GM23338 (cell line): ENCODE measurements at regions not wholly inside any gene's neighbourhood (a gene's known extent, or its start where the extent isn't known, plus 50 kb on each side); places are given as distances from the start of the nearest gene placed in this dataset.

Experiments
- ATAC-seq: fragments of 200-7000 bp; cut with Tn5 transposase; 3 replicates; pipeline ENCODE4 v1.9.1; 2020
- DNase-seq: peaks from one replicate; pipeline ENCODE4 v3.0.0-alpha.2; 2015; ENCODE audit warnings: low spot score
- H2AFZ ChIP-seq: fragments of 200-600 bp; sonication (generic); 2 replicates; pipeline ENCODE4 v1.8.0; 2016; ENCODE audit warnings: antibody characterized with exemption, mild to moderate bottlenecking, moderate library complexity
- H3F3A ChIP-seq: fragments of 200-600 bp; sonication (generic); replicated peaks from 2 replicates; pipeline ENCODE4 v1.8.0; 2017; ENCODE audit warnings: antibody characterized with exemption, mixed run types, low read depth
- H3K27ac ChIP-seq: fragments of 200-600 bp; sonication (generic); 2 replicates; pipeline ENCODE4 v1.6.1; 2016; ENCODE audit warnings: low read depth
- H3K27me3 ChIP-seq: fragments of 200-600 bp; sonication (generic); 2 replicates; pipeline ENCODE4 v1.8.0; 2016; ENCODE audit warnings: mild to moderate bottlenecking, mixed run types, moderate library complexity; ENCODE audit not compliant: insufficient read depth
- H3K36me3 ChIP-seq: fragments of 200-600 bp; sonication (generic); 2 replicates; pipeline ENCODE4 v1.8.0; 2016; ENCODE audit warnings: mild to moderate bottlenecking; ENCODE audit not compliant: insufficient read depth
- H3K4me1 ChIP-seq: fragments of 200-600 bp; sonication (generic); 2 replicates; pipeline ENCODE4 v1.8.0; 2016; ENCODE audit warnings: mild to moderate bottlenecking, moderate library complexity; ENCODE audit not compliant: insufficient read depth
- H3K4me2 ChIP-seq: fragments of 200-600 bp; sonication (generic); 2 replicates; pipeline ENCODE4 v1.7.1; 2017; ENCODE audit warnings: mixed run types
- H3K4me3 ChIP-seq: fragments of 200-600 bp; sonication (generic); 2 replicates; pipeline ENCODE4 v1.6.1; 2016; ENCODE audit warnings: mixed run types
- H3K79me2 ChIP-seq: fragments of 200-600 bp; sonication (generic); replicated peaks from 2 replicates; pipeline ENCODE4 v1.8.0; 2017; ENCODE audit warnings: mild to moderate bottlenecking; ENCODE audit not compliant: insufficient read depth
- H3K9me2 ChIP-seq: fragments of 200-600 bp; sonication (generic); 2 replicates; pipeline ENCODE4 v1.8.0; 2017; ENCODE audit not compliant: insufficient read depth
- H4K20me1 ChIP-seq: fragments of 200-600 bp; sonication (generic); replicated peaks from 2 replicates; pipeline ENCODE4 v1.8.0; 2017; ENCODE audit warnings: mild to moderate bottlenecking; ENCODE audit not compliant: insufficient read depth
- H3K27ac Mint-ChIP-seq: 2 replicates; pipeline ENCODE4 v1.8.0; 2020; ENCODE audit warnings: inconsistent platforms, mild to moderate bottlenecking, moderate library complexity, mixed read lengths
- H3K27me3 Mint-ChIP-seq: 3 replicates; pipeline ENCODE4 v1.8.0; 2022; ENCODE audit warnings: low read depth, mild to moderate bottlenecking, moderate library complexity, mixed read lengths, inconsistent platforms; ENCODE audit not compliant: insufficient read depth, poor library complexity
- H3K36me3 Mint-ChIP-seq: 3 replicates; pipeline ENCODE4 v1.8.0; 2021; ENCODE audit warnings: low read depth, mild to moderate bottlenecking, inconsistent platforms, moderate library complexity, mixed read lengths
- H3K4me1 Mint-ChIP-seq: 3 replicates; pipeline ENCODE4 v1.8.0; 2020; ENCODE audit warnings: mild to moderate bottlenecking, inconsistent platforms, mixed read lengths
- H3K4me3 Mint-ChIP-seq: 3 replicates; pipeline ENCODE4 v1.8.0; 2021; ENCODE audit warnings: moderate library complexity, mild to moderate bottlenecking, inconsistent platforms, mixed read lengths
- H3K9me3 Mint-ChIP-seq: 3 replicates; pipeline ENCODE4 v1.8.0; 2020; ENCODE audit warnings: moderate library complexity, mild to moderate bottlenecking, inconsistent platforms, mixed read lengths
- CREB1 ChIP-seq: fragments of 250-450 bp; sonication (Bioruptor Pico); IDR thresholded peaks from 2 replicates; pipeline ENCODE4 v1.5.0; 2020; ENCODE audit warnings: low read depth, mild to moderate bottlenecking, moderate library complexity
- EZH2 ChIP-seq: fragments of 200-600 bp; sonication (generic); IDR thresholded peaks from one replicate; pipeline ENCODE4 v1.8.0; 2017; ENCODE audit warnings: antibody characterized with exemption, mild to moderate bottlenecking, low read depth; ENCODE audit not compliant: unreplicated experiment
- EZH2phosphoT487 ChIP-seq: fragments of 200-600 bp; sonication (generic); IDR thresholded peaks from one replicate; pipeline ENCODE4 v1.8.1; 2018; ENCODE audit warnings: antibody characterized with exemption; ENCODE audit not compliant: unreplicated experiment
- JUNB ChIP-seq: IDR thresholded peaks from one replicate; pipeline ENCODE4 v1.6.1; 2016; ENCODE audit warnings: antibody characterized with exemption; ENCODE audit not compliant: unreplicated experiment
- NANOG ChIP-seq: IDR thresholded peaks from 2 replicates; pipeline ENCODE4 v1.6.1; 2016; ENCODE audit warnings: antibody characterized with exemption, borderline replicate concordance
- POLR2AphosphoS5 ChIP-seq: IDR thresholded peaks from 2 replicates; pipeline ENCODE4 v1.6.1; 2016; ENCODE audit warnings: antibody characterized with exemption, low read depth
- STAT1 ChIP-seq: IDR thresholded peaks from one replicate; pipeline ENCODE4 v1.6.1; 2016; ENCODE audit warnings: antibody characterized with exemption; ENCODE audit not compliant: unreplicated experiment
- ZNF114 ChIP-seq: fragments of 250-450 bp; sonication (Bioruptor Pico); IDR thresholded peaks from 2 replicates; pipeline ENCODE4 v1.5.0; 2020; ENCODE audit warnings: mild to moderate bottlenecking, moderate library complexity
- ZNF331 ChIP-seq: fragments of 250-450 bp; sonication (Bioruptor Pico); IDR thresholded peaks from 2 replicates; pipeline ENCODE4 v1.5.0; 2020; ENCODE audit warnings: low read depth, mild to moderate bottlenecking, moderate library complexity
- TF ChIP-seq, protein P1 (sequence below): fragments of 250-450 bp; sonication (Bioruptor Pico); IDR thresholded peaks from 2 replicates; pipeline ENCODE4 v1.5.0; 2020; ENCODE audit warnings: mild to moderate bottlenecking, moderate library complexity
- TF ChIP-seq, protein P2 (sequence below), 2 experiments: fragments of 200-600 bp in 1 of 2; sonication (generic) in 1 of 2; conservative IDR thresholded peaks; 2 replicates each; pipeline versions ENCODE4 v1.5.1 to v1.6.1; 2016 to 2017; ENCODE audit warnings: antibody characterized with exemption in 2 of 2, low read depth in 2 of 2, mild to moderate bottlenecking in 2 of 2, moderate library complexity in 1 of 2
- TF ChIP-seq, protein P3 (sequence below): IDR thresholded peaks from 2 replicates; pipeline ENCODE4 v1.6.1; 2016; ENCODE audit warnings: antibody characterized with exemption

DNA sequence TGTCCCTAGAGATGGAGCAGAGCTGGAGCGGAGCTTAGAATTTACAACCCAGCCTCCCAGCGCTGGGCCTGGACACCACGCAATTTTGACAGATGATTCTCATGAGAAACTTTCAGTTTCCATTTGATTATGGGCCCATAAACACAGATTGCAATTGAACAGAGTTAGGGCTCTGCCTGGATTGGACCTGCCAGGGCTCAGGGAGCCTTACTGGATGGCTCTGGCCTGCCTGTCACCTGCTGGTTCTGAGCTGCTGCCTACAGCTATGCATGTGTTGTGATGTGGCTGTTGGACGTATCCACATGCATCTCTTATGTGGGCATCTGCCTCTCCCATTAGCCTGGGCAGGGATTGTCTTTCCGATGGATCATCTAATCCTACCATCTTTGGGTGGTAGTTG is 73.4 kb upstream of the SDK2 start (continued):
- TF ChIP-seq, protein P1, sequence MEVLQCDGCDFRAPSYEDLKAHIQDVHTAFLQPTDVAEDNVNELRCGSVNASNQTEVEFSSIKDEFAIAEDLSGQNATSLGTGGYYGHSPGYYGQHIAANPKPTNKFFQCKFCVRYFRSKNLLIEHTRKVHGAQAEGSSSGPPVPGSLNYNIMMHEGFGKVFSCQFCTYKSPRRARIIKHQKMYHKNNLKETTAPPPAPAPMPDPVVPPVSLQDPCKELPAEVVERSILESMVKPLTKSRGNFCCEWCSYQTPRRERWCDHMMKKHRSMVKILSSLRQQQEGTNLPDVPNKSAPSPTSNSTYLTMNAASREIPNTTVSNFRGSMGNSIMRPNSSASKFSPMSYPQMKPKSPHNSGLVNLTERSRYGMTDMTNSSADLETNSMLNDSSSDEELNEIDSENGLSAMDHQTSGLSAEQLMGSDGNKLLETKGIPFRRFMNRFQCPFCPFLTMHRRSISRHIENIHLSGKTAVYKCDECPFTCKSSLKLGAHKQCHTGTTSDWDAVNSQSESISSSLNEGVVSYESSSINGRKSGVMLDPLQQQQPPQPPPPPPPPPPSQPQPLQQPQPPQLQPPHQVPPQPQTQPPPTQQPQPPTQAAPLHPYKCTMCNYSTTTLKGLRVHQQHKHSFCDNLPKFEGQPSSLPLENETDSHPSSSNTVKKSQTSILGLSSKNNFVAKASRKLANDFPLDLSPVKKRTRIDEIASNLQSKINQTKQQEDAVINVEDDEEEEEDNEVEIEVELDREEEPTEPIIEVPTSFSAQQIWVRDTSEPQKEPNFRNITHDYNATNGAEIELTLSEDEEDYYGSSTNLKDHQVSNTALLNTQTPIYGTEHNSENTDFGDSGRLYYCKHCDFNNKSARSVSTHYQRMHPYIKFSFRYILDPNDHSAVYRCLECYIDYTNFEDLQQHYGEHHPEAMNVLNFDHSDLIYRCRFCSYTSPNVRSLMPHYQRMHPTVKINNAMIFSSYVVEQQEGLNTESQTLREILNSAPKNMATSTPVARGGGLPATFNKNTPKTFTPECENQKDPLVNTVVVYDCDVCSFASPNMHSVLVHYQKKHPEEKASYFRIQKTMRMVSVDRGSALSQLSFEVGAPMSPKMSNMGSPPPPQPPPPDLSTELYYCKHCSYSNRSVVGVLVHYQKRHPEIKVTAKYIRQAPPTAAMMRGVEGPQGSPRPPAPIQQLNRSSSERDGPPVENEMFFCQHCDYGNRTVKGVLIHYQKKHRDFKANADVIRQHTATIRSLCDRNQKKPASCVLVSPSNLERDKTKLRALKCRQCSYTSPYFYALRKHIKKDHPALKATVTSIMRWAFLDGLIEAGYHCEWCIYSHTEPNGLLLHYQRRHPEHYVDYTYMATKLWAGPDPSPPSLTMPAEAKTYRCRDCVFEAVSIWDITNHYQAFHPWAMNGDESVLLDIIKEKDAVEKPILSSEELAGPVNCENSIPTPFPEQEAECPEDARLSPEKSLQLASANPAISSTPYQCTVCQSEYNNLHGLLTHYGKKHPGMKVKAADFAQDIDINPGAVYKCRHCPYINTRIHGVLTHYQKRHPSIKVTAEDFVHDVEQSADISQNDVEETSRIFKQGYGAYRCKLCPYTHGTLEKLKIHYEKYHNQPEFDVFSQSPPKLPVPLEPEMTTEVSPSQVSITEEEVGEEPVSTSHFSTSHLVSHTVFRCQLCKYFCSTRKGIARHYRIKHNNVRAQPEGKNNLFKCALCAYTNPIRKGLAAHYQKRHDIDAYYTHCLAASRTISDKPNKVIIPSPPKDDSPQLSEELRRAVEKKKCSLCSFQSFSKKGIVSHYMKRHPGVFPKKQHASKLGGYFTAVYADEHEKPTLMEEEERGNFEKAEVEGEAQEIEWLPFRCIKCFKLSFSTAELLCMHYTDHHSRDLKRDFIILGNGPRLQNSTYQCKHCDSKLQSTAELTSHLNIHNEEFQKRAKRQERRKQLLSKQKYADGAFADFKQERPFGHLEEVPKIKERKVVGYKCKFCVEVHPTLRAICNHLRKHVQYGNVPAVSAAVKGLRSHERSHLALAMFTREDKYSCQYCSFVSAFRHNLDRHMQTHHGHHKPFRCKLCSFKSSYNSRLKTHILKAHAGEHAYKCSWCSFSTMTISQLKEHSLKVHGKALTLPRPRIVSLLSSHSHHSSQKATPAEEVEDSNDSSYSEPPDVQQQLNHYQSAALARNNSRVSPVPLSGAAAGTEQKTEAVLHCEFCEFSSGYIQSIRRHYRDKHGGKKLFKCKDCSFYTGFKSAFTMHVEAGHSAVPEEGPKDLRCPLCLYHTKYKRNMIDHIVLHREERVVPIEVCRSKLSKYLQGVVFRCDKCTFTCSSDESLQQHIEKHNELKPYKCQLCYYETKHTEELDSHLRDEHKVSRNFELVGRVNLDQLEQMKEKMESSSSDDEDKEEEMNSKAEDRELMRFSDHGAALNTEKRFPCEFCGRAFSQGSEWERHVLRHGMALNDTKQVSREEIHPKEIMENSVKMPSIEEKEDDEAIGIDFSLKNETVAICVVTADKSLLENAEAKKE, result no peak
- TF ChIP-seq EZH2phosphoT487, result no peak
- TF ChIP-seq, protein P2, sequence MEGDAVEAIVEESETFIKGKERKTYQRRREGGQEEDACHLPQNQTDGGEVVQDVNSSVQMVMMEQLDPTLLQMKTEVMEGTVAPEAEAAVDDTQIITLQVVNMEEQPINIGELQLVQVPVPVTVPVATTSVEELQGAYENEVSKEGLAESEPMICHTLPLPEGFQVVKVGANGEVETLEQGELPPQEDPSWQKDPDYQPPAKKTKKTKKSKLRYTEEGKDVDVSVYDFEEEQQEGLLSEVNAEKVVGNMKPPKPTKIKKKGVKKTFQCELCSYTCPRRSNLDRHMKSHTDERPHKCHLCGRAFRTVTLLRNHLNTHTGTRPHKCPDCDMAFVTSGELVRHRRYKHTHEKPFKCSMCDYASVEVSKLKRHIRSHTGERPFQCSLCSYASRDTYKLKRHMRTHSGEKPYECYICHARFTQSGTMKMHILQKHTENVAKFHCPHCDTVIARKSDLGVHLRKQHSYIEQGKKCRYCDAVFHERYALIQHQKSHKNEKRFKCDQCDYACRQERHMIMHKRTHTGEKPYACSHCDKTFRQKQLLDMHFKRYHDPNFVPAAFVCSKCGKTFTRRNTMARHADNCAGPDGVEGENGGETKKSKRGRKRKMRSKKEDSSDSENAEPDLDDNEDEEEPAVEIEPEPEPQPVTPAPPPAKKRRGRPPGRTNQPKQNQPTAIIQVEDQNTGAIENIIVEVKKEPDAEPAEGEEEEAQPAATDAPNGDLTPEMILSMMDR (conservative IDR thresholded peaks at IDR 0.05; ENCODE audit: low read depth in 2 of 2), result no peak
- TF ChIP-seq ZNF114 (CRISPR knock-in tag), result no peak
- TF ChIP-seq ZNF331 (CRISPR knock-in tag), result no peak
- no peak for TF ChIP-seq JUNB
- no peak for TF ChIP-seq POLR2AphosphoS5

DNA sequence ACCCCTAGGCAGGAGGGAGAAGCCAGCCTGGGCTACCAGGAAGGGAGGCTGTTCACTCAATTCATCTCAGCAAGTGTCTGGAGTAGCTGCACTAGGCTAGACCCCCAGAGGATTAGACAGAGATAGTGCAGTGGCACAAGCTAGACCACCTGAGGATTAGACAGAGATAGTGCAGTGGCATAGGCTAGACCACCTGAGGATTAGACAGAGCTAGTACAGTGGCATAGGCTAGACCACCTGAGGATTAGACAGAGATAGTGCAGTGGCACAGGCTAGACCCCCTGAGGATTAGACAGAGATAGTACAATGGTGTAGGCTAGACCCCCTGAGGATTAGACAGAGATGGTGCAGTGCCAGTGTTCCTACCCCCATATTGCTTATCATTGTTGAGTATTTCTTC is 74.1 kb upstream of the SDK2 start:
- H3K9me2 ChIP-seq, result no peaks in the 10 kb centered on the region
- no peaks in the 10 kb centered on the region for H3F3A ChIP-seq
- no peaks in the 10 kb centered on the region for H3K27me3 ChIP-seq
- H3K27ac ChIP-seq, result no peak overlapping the region
- H3K4me1 ChIP-seq, result no peaks in the 10 kb centered on the region
- DNase-seq (no peak), ATAC-seq (no peak)
- peaks cover 8% of the 10 kb centered on the region for H3K27me3 Mint-ChIP-seq
- H3K4me2 ChIP-seq, result no peak overlapping the region
- no peaks in the 10 kb centered on the region for H3K9me3 Mint-ChIP-seq
- no peak overlapping the region for H2AFZ ChIP-seq
- H3K36me3 ChIP-seq, result no peaks in the 10 kb centered on the region
- no peak overlapping the region for H3K4me3 ChIP-seq
- no peaks in the 10 kb centered on the region for H3K79me2 ChIP-seq
- no peaks in the 10 kb centered on the region for H4K20me1 ChIP-seq
- H3K4me3 Mint-ChIP-seq, result no peak overlapping the region
- no peaks in the 10 kb centered on the region for H3K36me3 Mint-ChIP-seq
- H3K4me1 Mint-ChIP-seq, result peaks cover 18% of the 10 kb centered on the region
- H3K27ac Mint-ChIP-seq, result no peak overlapping the region
- TF ChIP-seq EZH2phosphoT487, result no peak
- TF ChIP-seq ZNF331 (CRISPR knock-in tag), result no peak
- TF ChIP-seq ZNF114 (CRISPR knock-in tag), result no peak
- TF ChIP-seq JUNB, result no peak
- no peak for TF ChIP-seq STAT1
- TF ChIP-seq CREB1, result no peak
- no peak for TF ChIP-seq EZH2
- no peak for TF ChIP-seq POLR2AphosphoS5
- TF ChIP-seq, protein P2 (conservative IDR thresholded peaks at IDR 0.05; ENCODE audit: low read depth in 2 of 2), result no peak
- TF ChIP-seq, protein P3, sequence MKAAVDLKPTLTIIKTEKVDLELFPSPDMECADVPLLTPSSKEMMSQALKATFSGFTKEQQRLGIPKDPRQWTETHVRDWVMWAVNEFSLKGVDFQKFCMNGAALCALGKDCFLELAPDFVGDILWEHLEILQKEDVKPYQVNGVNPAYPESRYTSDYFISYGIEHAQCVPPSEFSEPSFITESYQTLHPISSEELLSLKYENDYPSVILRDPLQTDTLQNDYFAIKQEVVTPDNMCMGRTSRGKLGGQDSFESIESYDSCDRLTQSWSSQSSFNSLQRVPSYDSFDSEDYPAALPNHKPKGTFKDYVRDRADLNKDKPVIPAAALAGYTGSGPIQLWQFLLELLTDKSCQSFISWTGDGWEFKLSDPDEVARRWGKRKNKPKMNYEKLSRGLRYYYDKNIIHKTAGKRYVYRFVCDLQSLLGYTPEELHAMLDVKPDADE, result no peak
- no peak for TF ChIP-seq NANOG
